GM12873 (cell line): ENCODE measurements at regions not wholly inside any gene's neighbourhood (a gene's known extent, or its start where the extent isn't known, plus 50 kb on each side); places are given as distances from the start of the nearest gene placed in this dataset.

Source experiments
- CTCF ChIP-seq: IDR thresholded peaks from 2 replicates; pipeline ENCODE4 v1.5.1; 2012; ENCODE audit warnings: low read depth, mild to moderate bottlenecking, moderate library complexity, low read length, control low read depth; ENCODE audit not compliant: insufficient read depth; ENCODE audit errors: missing control alignments

GRCh38 chr3:159841766-159842165 is 146.9 kb upstream of the IL12A start:
- TF ChIP-seq CTCF, result no peak

- TF ChIP-seq CTCF, result no peak
These were observed 144.6 kb upstream of the IL12A start for GRCh38 chr3:159843840-159844730.

DNA sequence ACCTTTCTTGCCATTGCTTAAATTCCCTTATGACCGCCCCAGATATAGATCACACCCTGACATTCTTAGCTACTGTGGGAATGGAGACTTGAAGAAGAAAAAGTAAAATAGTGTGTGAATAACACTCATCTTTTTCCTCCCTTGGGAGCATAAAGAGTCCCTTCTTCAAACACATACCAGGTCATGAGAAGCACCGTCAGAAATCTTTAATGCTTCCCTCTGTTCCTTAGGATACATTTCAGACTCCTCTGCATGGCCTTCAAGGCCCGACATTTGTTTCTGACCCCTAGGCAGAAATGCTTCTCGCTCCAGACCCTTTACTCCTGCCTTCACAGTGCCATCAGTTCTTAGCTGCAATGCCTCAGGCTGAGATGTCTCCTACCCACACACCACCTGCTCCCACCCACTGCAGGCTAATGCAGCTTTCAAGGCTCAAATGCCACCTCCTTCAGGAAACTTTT is 143.8 kb upstream of the IL12A start:
- TF ChIP-seq CTCF, result no peak

- no peak for TF ChIP-seq CTCF
These were observed 142.9 kb upstream of the IL12A start for GRCh38 chr3:159845737-159846136.

- TF ChIP-seq CTCF, result no peak
These were observed 142.4 kb upstream of the IL12A start for GRCh38 chr3:159846255-159846654.

GRCh38 chr3:159848348-159849118 is 140.1 kb upstream of the IL12A start:
- no peak for TF ChIP-seq CTCF

DNA sequence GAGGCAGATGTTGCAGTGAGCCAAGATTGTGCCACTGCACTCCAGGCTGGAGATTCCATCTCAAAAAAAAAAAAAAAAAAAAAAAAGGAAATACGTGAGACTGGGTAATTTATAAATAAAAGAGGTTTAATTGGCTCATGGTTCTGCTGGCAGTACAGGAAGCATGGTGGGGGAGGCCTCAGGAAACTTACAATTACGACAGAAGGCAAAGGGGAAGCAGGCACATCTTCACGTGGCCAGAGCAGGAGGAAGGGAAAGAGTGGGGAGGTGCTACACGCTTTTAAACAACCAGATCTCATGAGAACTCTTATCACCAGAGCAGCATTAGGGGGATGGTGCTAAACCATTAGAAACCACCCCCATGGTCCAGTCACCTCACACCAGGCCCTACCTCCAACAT is 138.2 kb upstream of the IL12A start:
- no peak for TF ChIP-seq CTCF
